Fibroblast of the aortic adventitia (primary cell): ENCODE measurements at regions not wholly inside any gene's neighbourhood (a gene's known extent, or its start where the extent isn't known, plus 50 kb on each side); places are given as distances from the start of the nearest gene placed in this dataset.

Source experiments
- DNase-seq: peaks from one replicate; pipeline ENCODE4 v3.0.0-alpha.2; 2010; ENCODE audit warnings: low read depth
- H3K4me3 ChIP-seq: 2 replicates; pipeline ENCODE4 v1.5.1; 2011; ENCODE audit warnings: low read depth, mild to moderate bottlenecking, control low read depth, low read length, moderate library complexity
- CTCF ChIP-seq: IDR thresholded peaks from 2 replicates; pipeline ENCODE4 v1.5.1; 2011; ENCODE audit warnings: mild to moderate bottlenecking, low read length, control low read depth, inconsistent platforms; ENCODE audit not compliant: insufficient read depth

- no peak for DNase-seq
- no peak overlapping the region for H3K4me3 ChIP-seq
- TF ChIP-seq CTCF = no peak
Observed at GRCh38 chr17:70820276-70820675, 650.9 kb downstream of the KCNJ2 start.

GRCh38 chr17:70825321-70826125 lies 656.2 kb downstream of the KCNJ2 start:
- no peak overlapping the region for H3K4me3 ChIP-seq
- no peak for DNase-seq

GRCh38 chr17:70829876-70830275 lies 660.5 kb downstream of the KCNJ2 start:
- TF ChIP-seq CTCF = no peak
- H3K4me3 ChIP-seq = no peak overlapping the region
- no peak for DNase-seq

More at GRCh38 chr17:70825321-70826125, 656.2 kb downstream of the KCNJ2 start:
- TF ChIP-seq CTCF = no peak

GRCh38 chr17:70834039-70834438 lies 664.7 kb downstream of the KCNJ2 start:
- H3K4me3 ChIP-seq = no peak overlapping the region
- no peak for DNase-seq
- TF ChIP-seq CTCF = no peak

GRCh38 chr17:70848785-70849184 lies 679.5 kb downstream of the KCNJ2 start:
- no peak for TF ChIP-seq CTCF
- peak; percentile 3 for DNase-seq
- no peak overlapping the region for H3K4me3 ChIP-seq

GRCh38 chr17:70855401-70856054 lies 686.2 kb downstream of the KCNJ2 start:
- no peak for DNase-seq
- no peak overlapping the region for H3K4me3 ChIP-seq
- no peak for TF ChIP-seq CTCF
